H9 (cell line): ENCODE measurements at regions not wholly inside any gene's neighbourhood (a gene's known extent, or its start where the extent isn't known, plus 50 kb on each side); places are given as distances from the start of the nearest gene placed in this dataset.

Source experiments
- DNase-seq: peaks from one replicate; pipeline ENCODE4 v3.0.0-alpha.2; 2017
- H2AFZ ChIP-seq: one replicate; pipeline ENCODE4 v1.6.1; 2013; ENCODE audit warnings: mild to moderate bottlenecking, low read length, control low read depth, moderate library complexity
- H2AK5ac ChIP-seq: 2 replicates; pipeline ENCODE4 v1.6.1; 2013; ENCODE audit warnings: low read length, control low read depth, mixed read lengths; ENCODE audit not compliant: insufficient read length
- H2BK120ac ChIP-seq: one replicate; pipeline ENCODE4 v1.6.1; 2013; ENCODE audit warnings: low read depth, mild to moderate bottlenecking, low read length, control low read depth, inconsistent platforms; ENCODE audit not compliant: poor library complexity, severe bottlenecking
- H2BK12ac ChIP-seq: 2 replicates; pipeline ENCODE4 v1.6.1; 2013; ENCODE audit warnings: low read length, control low read depth, mixed read lengths, low read depth; ENCODE audit not compliant: insufficient read length
- H2BK15ac ChIP-seq: 2 replicates; pipeline ENCODE4 v1.6.1; 2013; ENCODE audit warnings: low read depth, low read length, control low read depth
- H2BK20ac ChIP-seq: one replicate; pipeline ENCODE4 v1.6.1; 2013; ENCODE audit warnings: low read depth, mild to moderate bottlenecking, low read length, control low read depth, inconsistent platforms; ENCODE audit not compliant: poor library complexity, severe bottlenecking
- H2BK5ac ChIP-seq: 2 replicates; pipeline ENCODE4 v1.6.1; 2013; ENCODE audit warnings: low read length, control low read depth, mixed read lengths; ENCODE audit not compliant: insufficient read length
- H3K14ac ChIP-seq: 2 replicates; pipeline ENCODE4 v1.6.1; 2013; ENCODE audit warnings: low read length, control low read depth; ENCODE audit not compliant: insufficient read depth
- H3K18ac ChIP-seq: 2 replicates; pipeline ENCODE4 v1.6.1; 2013; ENCODE audit warnings: low read depth, mild to moderate bottlenecking, mixed read lengths, low read length, control low read depth; ENCODE audit not compliant: insufficient read length
- H3K23ac ChIP-seq: 2 replicates; pipeline ENCODE4 v1.6.1; 2013; ENCODE audit warnings: low read length, control low read depth, mixed read lengths, low read depth; ENCODE audit not compliant: insufficient read length
- H3K23me2 ChIP-seq: 2 replicates; pipeline ENCODE4 v1.6.1; 2013; ENCODE audit warnings: low read depth, mild to moderate bottlenecking, mixed read lengths, low read length, control low read depth; ENCODE audit not compliant: insufficient read length, poor library complexity, severe bottlenecking
- H3K27ac ChIP-seq: 2 replicates; pipeline ENCODE4 v1.5.1; 2013; ENCODE audit warnings: low read length, control low read depth, mixed read lengths, low read depth; ENCODE audit not compliant: insufficient read length
- H3K27me3 ChIP-seq: 2 replicates; pipeline ENCODE4 v1.6.1; 2013; ENCODE audit warnings: low read length, control low read depth, inconsistent platforms; ENCODE audit not compliant: insufficient read depth
- H3K4ac ChIP-seq: 2 replicates; pipeline ENCODE4 v1.6.1; 2013; ENCODE audit warnings: low read depth, mild to moderate bottlenecking, control low read depth, inconsistent platforms, low read length, moderate library complexity
- H3K4me1 ChIP-seq: 2 replicates; pipeline ENCODE4 v1.6.1; 2013; ENCODE audit warnings: low read length, control low read depth, inconsistent platforms; ENCODE audit not compliant: insufficient read depth
- H3K4me2 ChIP-seq: 2 replicates; pipeline ENCODE4 v1.6.1; 2013; ENCODE audit warnings: low read length, control low read depth, mixed read lengths; ENCODE audit not compliant: insufficient read length, insufficient read depth
- H3K56ac ChIP-seq: 2 replicates; pipeline ENCODE4 v1.6.1; 2013; ENCODE audit warnings: low read depth, mild to moderate bottlenecking, mixed read lengths, low read length, control low read depth; ENCODE audit not compliant: insufficient read length
- H3K79me1 ChIP-seq: 2 replicates; pipeline ENCODE4 v1.6.1; 2013; ENCODE audit warnings: low read depth, mild to moderate bottlenecking, moderate library complexity, low read length, control low read depth, inconsistent platforms; ENCODE audit not compliant: insufficient read depth, poor library complexity, severe bottlenecking
- H3K79me2 ChIP-seq: 2 replicates; pipeline ENCODE4 v1.6.1; 2013; ENCODE audit warnings: low read length, control low read depth, inconsistent platforms; ENCODE audit not compliant: insufficient read depth
- H3K9ac ChIP-seq: 2 replicates; pipeline ENCODE4 v1.6.1; 2013; ENCODE audit warnings: low read length, control low read depth, mixed read lengths; ENCODE audit not compliant: insufficient read length; ENCODE audit errors: extremely low read depth
- H3K9me3 ChIP-seq: one replicate; pipeline ENCODE4 v1.6.1; 2013; ENCODE audit warnings: low read depth, low read length, inconsistent platforms; ENCODE audit not compliant: control insufficient read depth
- H3T11ph ChIP-seq: one replicate; pipeline ENCODE4 v1.6.1; 2013; ENCODE audit warnings: mild to moderate bottlenecking, low read length, control low read depth, inconsistent platforms
- H4K20me1 ChIP-seq: one replicate; pipeline ENCODE4 v1.6.1; 2013; ENCODE audit not compliant: control insufficient read depth, insufficient read length, insufficient read depth
- H4K5ac ChIP-seq: 2 replicates; pipeline ENCODE4 v1.6.1; 2013; ENCODE audit warnings: low read depth, mild to moderate bottlenecking, mixed read lengths, low read length, control low read depth; ENCODE audit not compliant: insufficient read length
- H4K8ac ChIP-seq: replicated peaks from 2 replicates; pipeline ENCODE4 v1.6.1; 2013; ENCODE audit warnings: low read length, control low read depth, mixed read lengths, low read depth; ENCODE audit not compliant: insufficient read length
- H4K91ac ChIP-seq: 2 replicates; pipeline ENCODE4 v1.6.1; 2013; ENCODE audit warnings: low read depth, mild to moderate bottlenecking, moderate library complexity, mixed read lengths, low read length, control low read depth; ENCODE audit not compliant: insufficient read length
- H3K27ac Mint-ChIP-seq, 3 experiments: 2 replicates in 2 of 3; 3 replicates in 1 of 3; pipeline ENCODE4 v1.8.0; 2020 to 2021; ENCODE audit warnings: mixed read lengths in 3 of 3, mild to moderate bottlenecking in 1 of 3, moderate library complexity in 1 of 3
- H3K27me3 Mint-ChIP-seq: 2 replicates; pipeline ENCODE4 v1.8.0; 2021; ENCODE audit warnings: low read depth, mild to moderate bottlenecking, moderate library complexity, mixed read lengths
- H3K36me3 Mint-ChIP-seq, 3 experiments: 2 replicates in 2 of 3; 3 replicates in 1 of 3; pipeline ENCODE4 v1.8.0; 2020 to 2021; ENCODE audit warnings: low read depth in 3 of 3, mixed read lengths in 3 of 3; ENCODE audit not compliant: insufficient read depth in 1 of 3
- H3K4me1 Mint-ChIP-seq, 2 experiments: 2 replicates each; pipeline ENCODE4 v1.8.0; 2020; ENCODE audit warnings: mixed read lengths in 2 of 2
- H3K4me3 Mint-ChIP-seq, 2 experiments: 2 replicates in 1 of 2; 3 replicates in 1 of 2; pipeline ENCODE4 v1.8.0; 2020 to 2021; ENCODE audit warnings: mild to moderate bottlenecking in 2 of 2, mixed read lengths in 2 of 2, moderate library complexity in 1 of 2
- H3K9me3 Mint-ChIP-seq, 2 experiments: 2 replicates in 1 of 2; 3 replicates in 1 of 2; pipeline ENCODE4 v1.8.0; 2020; ENCODE audit warnings: mild to moderate bottlenecking in 2 of 2, mixed read lengths in 2 of 2, moderate library complexity in 1 of 2
- WGBS: extraction: QIAGEN DNeasy Blood & Tissue Kit; methylation state at CpG from one replicate; pipeline ENCODE4 v1.1.7; 2013; ENCODE audit warnings: missing lambda C conversion rate, low lambda C conversion rate, mixed read lengths; ENCODE audit not compliant: insufficient read length; ENCODE audit errors: extremely low coverage; 5-methylcytosine and 5-hydroxymethylcytosine counted together
- TF ChIP-seq, protein P1 (sequence below): fragments of 200-600 bp; sonication (generic); conservative IDR thresholded peaks from 3 replicates; pipeline ENCODE4 v1.8.0; 2021; ENCODE audit warnings: antibody characterized with exemption, mild to moderate bottlenecking

- Histone ChIP-seq H3K79me2 (no peaks in the 10 kb centered on the region), H3K56ac (no peak overlapping the region), H3K27me3 (no peaks in the 10 kb centered on the region), H3K14ac (no peak overlapping the region), H2BK15ac (no peak overlapping the region), H2BK12ac (no peak overlapping the region), H3K18ac (no peak overlapping the region), H2AFZ (no peak overlapping the region), H4K8ac (no peak overlapping the region), H2BK5ac (no peak overlapping the region), H4K20me1 (no peaks in the 10 kb centered on the region), H3K9me3 (no peaks in the 10 kb centered on the region), H3K23ac (no peak overlapping the region), H3K9ac (no peak overlapping the region), H3K4ac (no peak overlapping the region), H3T11ph (no peak overlapping the region), H2BK120ac (no peak overlapping the region), H3K79me1 (no peaks in the 10 kb centered on the region), H4K91ac (no peak overlapping the region), H3K4me1 (no peaks in the 10 kb centered on the region), H3K4me2 (no peak overlapping the region), H4K5ac (no peak overlapping the region), H3K23me2 (no peaks in the 10 kb centered on the region), H2BK20ac (no peak overlapping the region), H2AK5ac (no peak overlapping the region), H3K27ac (no peak overlapping the region)
- no CpG with 5 or more reads among the region's 1 CpG for WGBS
- no peak overlapping the region for H3K27ac Mint-ChIP-seq
- H3K27me3 Mint-ChIP-seq, result no peaks in the 10 kb centered on the region
- no peak for DNase-seq
- peaks cover 5 to 7% of the 10 kb centered on the region in 2 experiments; a peak in 4 of 5 replicates for H3K9me3 Mint-ChIP-seq
- TF ChIP-seq, protein P1, sequence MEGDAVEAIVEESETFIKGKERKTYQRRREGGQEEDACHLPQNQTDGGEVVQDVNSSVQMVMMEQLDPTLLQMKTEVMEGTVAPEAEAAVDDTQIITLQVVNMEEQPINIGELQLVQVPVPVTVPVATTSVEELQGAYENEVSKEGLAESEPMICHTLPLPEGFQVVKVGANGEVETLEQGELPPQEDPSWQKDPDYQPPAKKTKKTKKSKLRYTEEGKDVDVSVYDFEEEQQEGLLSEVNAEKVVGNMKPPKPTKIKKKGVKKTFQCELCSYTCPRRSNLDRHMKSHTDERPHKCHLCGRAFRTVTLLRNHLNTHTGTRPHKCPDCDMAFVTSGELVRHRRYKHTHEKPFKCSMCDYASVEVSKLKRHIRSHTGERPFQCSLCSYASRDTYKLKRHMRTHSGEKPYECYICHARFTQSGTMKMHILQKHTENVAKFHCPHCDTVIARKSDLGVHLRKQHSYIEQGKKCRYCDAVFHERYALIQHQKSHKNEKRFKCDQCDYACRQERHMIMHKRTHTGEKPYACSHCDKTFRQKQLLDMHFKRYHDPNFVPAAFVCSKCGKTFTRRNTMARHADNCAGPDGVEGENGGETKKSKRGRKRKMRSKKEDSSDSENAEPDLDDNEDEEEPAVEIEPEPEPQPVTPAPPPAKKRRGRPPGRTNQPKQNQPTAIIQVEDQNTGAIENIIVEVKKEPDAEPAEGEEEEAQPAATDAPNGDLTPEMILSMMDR, result no peak
- H3K4me1 Mint-ChIP-seq, result peaks cover 12 to 15% of the 10 kb centered on the region in 2 experiments
- H3K4me3 Mint-ChIP-seq, result no peak overlapping the region
- H3K36me3 Mint-ChIP-seq, result peaks cover 0 to 11% (median 0%) of the 10 kb centered on the region in 3 experiments; a peak in 1 of 7 replicates
These were observed 428.8 kb downstream of the LRATD1 start for GRCh38 chr2:15061268-15061667.
